Fibroblast of lung (primary cell): ENCODE measurements at regions not wholly inside any gene's neighbourhood (a gene's known extent, or its start where the extent isn't known, plus 50 kb on each side); places are given as distances from the start of the nearest gene placed in this dataset.

Source experiments
- DNase-seq, 2 donors: peaks; one replicate each; pipeline versions ENCODE4 v3.0.0 to v3.0.0-alpha.2; 2010; ENCODE audit warnings: low read depth in 2 of 2
- H2AFZ ChIP-seq: 2 replicates; pipeline ENCODE4 v1.5.1; 2012; ENCODE audit warnings: low read length, control low read depth, inconsistent platforms
- H3K27ac ChIP-seq: 2 replicates; pipeline ENCODE4 v1.5.1; 2011; ENCODE audit warnings: low read length, control low read depth; ENCODE audit not compliant: insufficient read depth
- H3K27me3 ChIP-seq: 2 replicates; pipeline ENCODE4 v1.5.1; 2011; ENCODE audit warnings: mild to moderate bottlenecking, low read length; ENCODE audit not compliant: control insufficient read depth, insufficient read depth
- H3K36me3 ChIP-seq: 2 replicates; pipeline ENCODE4 v1.5.1; 2011; ENCODE audit warnings: low read length; ENCODE audit not compliant: control insufficient read depth, insufficient read depth
- H3K4me1 ChIP-seq: 2 replicates; pipeline ENCODE4 v1.5.1; 2011; ENCODE audit warnings: low read length; ENCODE audit not compliant: control insufficient read depth, insufficient read depth; ENCODE audit errors: extremely low read depth
- H3K4me2 ChIP-seq: 2 replicates; pipeline ENCODE4 v1.5.1; 2011; ENCODE audit warnings: low read length, control low read depth; ENCODE audit not compliant: insufficient read depth; ENCODE audit errors: extremely low read depth
- H3K4me3 ChIP-seq, 4 experiments: fragments of 200-600 bp in 1 of 4; sonication (generic) in 1 of 4; replicated peaks in 1 of 4; 2 replicates each; pipeline ENCODE4 v1.5.1; 2011 to 2016; ENCODE audit warnings: low read length in 4 of 4, low read depth in 3 of 4, mild to moderate bottlenecking in 3 of 4, control low read depth in 2 of 4, inconsistent platforms in 1 of 4, mixed read lengths in 1 of 4; ENCODE audit not compliant: insufficient read depth in 1 of 4; ENCODE audit errors: control extremely low read depth in 1 of 4
- H3K79me2 ChIP-seq: 2 replicates; pipeline ENCODE4 v1.5.1; 2012; ENCODE audit warnings: mild to moderate bottlenecking, low read length, inconsistent platforms; ENCODE audit not compliant: control insufficient read depth, insufficient read depth
- H3K9ac ChIP-seq: 2 replicates; pipeline ENCODE4 v1.5.1; 2011; ENCODE audit warnings: mild to moderate bottlenecking, low read length, control low read depth; ENCODE audit not compliant: insufficient read depth
- H3K9me3 ChIP-seq: 2 replicates; pipeline ENCODE4 v1.5.1; 2012; ENCODE audit warnings: low read depth, low read length; ENCODE audit not compliant: control insufficient read depth, insufficient read depth
- H4K20me1 ChIP-seq: 2 replicates; pipeline ENCODE4 v1.5.1; 2011; ENCODE audit warnings: low read length; ENCODE audit not compliant: control insufficient read depth, insufficient read depth; ENCODE audit errors: extremely low read depth
- EZH2 ChIP-seq: IDR thresholded peaks from 2 replicates; pipeline ENCODE4 v1.5.1; 2012; ENCODE audit warnings: low read length, control low read depth, mild to moderate bottlenecking; ENCODE audit errors: missing control alignments
- TF ChIP-seq, protein P1 (sequence below), 2 donors: IDR thresholded peaks in 1 of 2; conservative IDR thresholded peaks in 1 of 2; 1 replicate in 1 of 2; 2 replicates in 1 of 2; pipeline ENCODE4 v1.5.1; 2011 to 2012; ENCODE audit warnings: low read length in 2 of 2, control low read depth in 1 of 2, inconsistent platforms in 1 of 2, low read depth in 1 of 2, mild to moderate bottlenecking in 1 of 2

DNA sequence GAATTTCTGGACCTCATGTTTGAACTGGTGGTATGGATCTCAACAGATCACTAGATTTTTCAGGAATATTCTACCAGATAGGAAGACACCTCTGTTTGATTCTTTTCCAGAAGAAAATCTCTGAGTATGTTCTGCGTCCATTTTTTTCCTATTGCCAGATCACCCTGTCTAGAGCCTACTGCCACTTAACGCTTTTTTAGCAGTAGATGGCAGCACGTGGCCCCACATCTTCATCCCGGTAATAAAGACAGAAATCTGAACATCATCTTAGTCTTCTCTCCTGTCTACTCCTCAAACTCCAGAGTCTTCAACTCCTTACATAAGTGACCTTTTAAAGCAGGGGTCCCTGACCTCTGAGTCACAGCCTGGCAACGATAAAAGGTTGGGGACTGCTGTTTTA is 184.7 kb downstream of the TMA16 start:
- Histone ChIP-seq H3K79me2 (no peaks in the 10 kb centered on the region), H3K4me2 (no peak overlapping the region), H3K9me3 (no peaks in the 10 kb centered on the region), H3K27ac (no peak overlapping the region), H3K4me1 (no peaks in the 10 kb centered on the region), H4K20me1 (no peaks in the 10 kb centered on the region), H3K27me3 (no peaks in the 10 kb centered on the region), H3K36me3 (no peaks in the 10 kb centered on the region), H2AFZ (no peak overlapping the region), H3K4me3 (no peak overlapping the region), H3K9ac (no peak overlapping the region)
- peak in 1 of 2 donors; percentile 46 for DNase-seq
- TF ChIP-seq, protein P1, sequence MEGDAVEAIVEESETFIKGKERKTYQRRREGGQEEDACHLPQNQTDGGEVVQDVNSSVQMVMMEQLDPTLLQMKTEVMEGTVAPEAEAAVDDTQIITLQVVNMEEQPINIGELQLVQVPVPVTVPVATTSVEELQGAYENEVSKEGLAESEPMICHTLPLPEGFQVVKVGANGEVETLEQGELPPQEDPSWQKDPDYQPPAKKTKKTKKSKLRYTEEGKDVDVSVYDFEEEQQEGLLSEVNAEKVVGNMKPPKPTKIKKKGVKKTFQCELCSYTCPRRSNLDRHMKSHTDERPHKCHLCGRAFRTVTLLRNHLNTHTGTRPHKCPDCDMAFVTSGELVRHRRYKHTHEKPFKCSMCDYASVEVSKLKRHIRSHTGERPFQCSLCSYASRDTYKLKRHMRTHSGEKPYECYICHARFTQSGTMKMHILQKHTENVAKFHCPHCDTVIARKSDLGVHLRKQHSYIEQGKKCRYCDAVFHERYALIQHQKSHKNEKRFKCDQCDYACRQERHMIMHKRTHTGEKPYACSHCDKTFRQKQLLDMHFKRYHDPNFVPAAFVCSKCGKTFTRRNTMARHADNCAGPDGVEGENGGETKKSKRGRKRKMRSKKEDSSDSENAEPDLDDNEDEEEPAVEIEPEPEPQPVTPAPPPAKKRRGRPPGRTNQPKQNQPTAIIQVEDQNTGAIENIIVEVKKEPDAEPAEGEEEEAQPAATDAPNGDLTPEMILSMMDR (conservative IDR thresholded peaks at IDR 0.05 in 1 of 2, IDR thresholded peaks at IDR 0.05 in 1 of 2; ENCODE audit: low read depth in 1 of 2, low read length in 2 of 2), result peak; percentile 42 to 50
- TF ChIP-seq EZH2, result no peak

DNA sequence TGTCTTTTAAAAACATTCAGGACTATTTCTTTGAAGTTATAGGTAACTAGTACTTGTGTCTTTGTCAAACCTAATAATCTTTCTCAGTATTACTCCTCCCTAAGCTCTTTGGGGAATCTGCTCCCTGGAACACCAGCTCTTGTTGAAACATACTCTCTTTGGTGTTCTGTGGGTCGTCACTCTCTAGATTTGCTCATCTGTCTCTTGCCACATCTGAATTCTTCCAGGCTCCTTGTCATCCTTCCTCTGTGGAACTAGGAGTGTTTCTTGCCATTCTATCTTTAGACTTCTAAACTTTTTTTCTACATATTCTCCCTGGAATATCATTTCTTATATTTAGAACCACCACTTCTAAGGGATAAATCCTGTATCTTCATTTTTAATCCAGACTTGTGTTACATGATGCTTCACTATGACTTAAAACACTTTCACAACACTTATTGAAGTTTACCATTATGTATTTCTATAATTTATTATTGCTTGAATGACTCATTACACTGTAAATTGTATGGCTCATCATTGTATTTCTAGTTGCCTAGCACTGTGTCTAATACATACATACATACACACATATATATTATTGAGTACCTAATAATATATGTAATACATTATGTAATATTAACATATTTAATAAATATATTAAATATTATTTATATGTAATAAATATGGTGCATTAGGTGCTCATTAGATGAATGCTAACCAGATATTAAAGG is 186.1 kb downstream of the TMA16 start:
- no peak for TF ChIP-seq EZH2
- TF ChIP-seq, protein P1 (conservative IDR thresholded peaks at IDR 0.05 in 1 of 2, IDR thresholded peaks at IDR 0.05 in 1 of 2; ENCODE audit: low read depth in 1 of 2, low read length in 2 of 2), result no peak
- no peak for DNase-seq
- Histone ChIP-seq H3K79me2 (no peaks in the 10 kb centered on the region), H3K4me2 (no peak overlapping the region), H4K20me1 (no peaks in the 10 kb centered on the region), H3K9ac (no peak overlapping the region), H3K9me3 (no peaks in the 10 kb centered on the region), H3K36me3 (no peaks in the 10 kb centered on the region), H3K4me1 (no peaks in the 10 kb centered on the region), H3K27me3 (no peaks in the 10 kb centered on the region), H3K4me3 (no peak overlapping the region), H3K27ac (no peak overlapping the region), H2AFZ (peak overlapping the region; percentile 4)

DNA sequence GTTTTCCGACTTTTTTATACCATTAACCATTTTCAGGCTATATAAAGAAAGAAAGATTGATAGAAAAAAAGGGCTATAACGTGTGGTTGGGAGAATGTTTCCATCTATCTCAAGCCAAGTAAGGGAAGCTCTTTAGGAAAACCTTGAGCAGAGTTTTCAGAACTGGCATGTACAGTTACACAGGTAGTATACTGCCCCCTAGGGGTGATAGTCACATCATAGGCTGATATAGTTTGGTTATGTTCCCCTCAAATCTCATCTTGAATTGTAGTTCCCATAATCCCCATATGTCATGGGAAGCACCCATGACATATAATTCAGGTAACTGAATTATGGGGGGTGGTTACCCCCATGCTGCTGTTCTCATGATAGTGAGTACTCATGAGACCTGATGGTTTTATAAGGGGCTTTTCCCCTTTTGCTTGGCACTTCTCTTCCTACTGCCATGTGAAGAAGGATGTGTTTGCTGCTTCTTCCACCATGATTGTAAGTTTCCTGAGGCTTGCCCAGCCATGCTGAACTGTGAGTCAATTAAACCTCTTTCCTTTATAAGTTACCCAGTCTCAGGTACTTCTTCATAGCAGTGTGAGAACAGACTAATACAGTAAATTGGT is 186.8 kb downstream of the TMA16 start:
- no peak overlapping the region for H3K4me3 ChIP-seq
- no peak overlapping the region for H3K27ac ChIP-seq
- no peak overlapping the region for H3K4me2 ChIP-seq
- no peak overlapping the region for H2AFZ ChIP-seq
- no peak for TF ChIP-seq EZH2
- TF ChIP-seq, protein P1 (conservative IDR thresholded peaks at IDR 0.05 in 1 of 2, IDR thresholded peaks at IDR 0.05 in 1 of 2; ENCODE audit: low read depth in 1 of 2, low read length in 2 of 2), result peak; percentile 38 to 58
- H3K79me2 ChIP-seq, result no peaks in the 10 kb centered on the region
- no peaks in the 10 kb centered on the region for H3K27me3 ChIP-seq
- no peaks in the 10 kb centered on the region for H3K4me1 ChIP-seq
- DNase-seq, result peak in 1 of 2 donors; percentile 57
- no peaks in the 10 kb centered on the region for H3K9me3 ChIP-seq
- H3K9ac ChIP-seq, result no peak overlapping the region
- H4K20me1 ChIP-seq, result no peaks in the 10 kb centered on the region
- no peaks in the 10 kb centered on the region for H3K36me3 ChIP-seq
